GM19351 (cell line): ENCODE measurements at regions not wholly inside any gene's neighbourhood (a gene's known extent, or its start where the extent isn't known, plus 50 kb on each side); places are given as distances from the start of the nearest gene placed in this dataset.

Experiments used
- ATAC-seq: cut with Tn5 transposase; IDR thresholded peaks from one replicate; pipeline ENCODE4 v1.9.1; 2021; ENCODE audit warnings: mild to moderate bottlenecking, moderate library complexity; ENCODE audit not compliant: unreplicated experiment

DNA sequence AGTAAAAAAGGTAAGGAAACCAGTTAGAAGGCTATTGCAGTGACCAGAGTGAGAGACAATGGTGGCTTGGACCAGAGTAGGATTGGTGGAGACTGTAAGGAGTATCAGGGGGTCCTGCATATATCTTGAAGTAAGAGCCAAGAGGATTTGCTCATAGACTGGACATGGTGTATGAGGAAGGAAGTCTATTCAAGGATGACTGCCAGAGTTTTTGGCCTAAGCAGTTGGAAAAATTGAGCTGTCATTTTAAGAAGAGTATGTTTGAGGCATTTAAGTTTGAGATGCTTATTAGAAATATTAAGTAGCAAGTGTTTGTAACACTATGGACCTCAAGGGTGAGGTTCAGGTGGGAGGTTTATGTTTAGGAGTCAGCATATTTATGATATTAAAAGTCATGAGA is 596.6 kb downstream of the METTL15 start:
- ATAC-seq, result no peak

DNA sequence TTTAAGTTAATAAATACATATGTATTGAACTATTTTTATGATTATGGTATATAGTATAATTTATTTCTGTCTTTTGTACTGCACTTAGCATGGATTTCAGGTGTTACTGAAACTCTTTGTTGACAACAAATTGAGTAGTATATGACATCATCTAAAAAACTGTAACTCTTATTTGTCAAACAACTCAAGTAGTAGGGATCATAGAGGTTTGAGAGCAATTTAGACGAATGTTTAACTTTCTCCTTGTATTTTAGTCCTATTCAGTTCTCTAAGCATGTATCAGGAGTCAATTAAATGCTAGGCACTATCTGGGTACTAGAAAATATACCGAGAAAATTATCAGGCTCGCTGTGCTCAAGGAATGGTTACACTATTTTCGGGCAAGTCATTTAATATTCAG is 595.2 kb downstream of the METTL15 start:
- no peak for ATAC-seq

- no peak for ATAC-seq
These were observed 594.7 kb downstream of the METTL15 start for GRCh38 chr11:28702871-28703270.

GRCh38 chr11:28702450-28702790 is 594.2 kb downstream of the METTL15 start:
- ATAC-seq, result no peak

DNA sequence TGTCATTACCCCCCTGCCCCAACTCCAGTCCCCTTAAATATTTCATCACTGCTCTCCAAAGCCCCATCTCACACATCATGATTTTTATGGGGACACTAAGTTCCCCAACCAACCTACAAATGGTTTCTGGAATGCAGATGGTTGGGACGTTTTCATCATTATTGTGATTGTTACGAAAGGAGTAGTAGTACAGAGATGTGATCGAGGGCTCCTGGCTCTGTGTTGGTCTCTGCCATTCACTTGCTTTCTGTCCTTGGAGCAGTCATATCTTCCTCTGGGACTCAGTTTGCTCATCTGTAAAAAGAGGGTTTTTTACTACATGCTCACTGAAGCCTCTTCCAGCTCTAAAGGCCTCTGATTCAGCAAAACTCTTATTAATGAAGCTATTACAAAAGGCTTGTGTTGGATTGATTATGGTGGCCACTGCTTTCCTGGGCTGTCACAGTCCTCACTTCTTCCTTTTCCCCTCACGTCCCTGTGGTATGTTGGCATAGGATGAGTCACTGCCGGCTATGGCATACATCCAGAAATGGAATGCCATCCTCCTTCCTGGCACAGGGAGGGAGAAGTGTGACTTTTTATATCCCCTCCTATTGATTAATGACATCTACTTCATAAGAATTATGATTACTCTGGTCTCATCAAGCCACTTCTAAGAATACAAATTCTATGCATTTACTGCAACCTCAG is 593.7 kb downstream of the METTL15 start:
- ATAC-seq, result no peak

GRCh38 chr11:28699701-28700100 is 591.5 kb downstream of the METTL15 start:
- no peak for ATAC-seq

- peak; percentile 65 for ATAC-seq
These were observed 590.0 kb downstream of the METTL15 start for GRCh38 chr11:28697920-28698827.

DNA sequence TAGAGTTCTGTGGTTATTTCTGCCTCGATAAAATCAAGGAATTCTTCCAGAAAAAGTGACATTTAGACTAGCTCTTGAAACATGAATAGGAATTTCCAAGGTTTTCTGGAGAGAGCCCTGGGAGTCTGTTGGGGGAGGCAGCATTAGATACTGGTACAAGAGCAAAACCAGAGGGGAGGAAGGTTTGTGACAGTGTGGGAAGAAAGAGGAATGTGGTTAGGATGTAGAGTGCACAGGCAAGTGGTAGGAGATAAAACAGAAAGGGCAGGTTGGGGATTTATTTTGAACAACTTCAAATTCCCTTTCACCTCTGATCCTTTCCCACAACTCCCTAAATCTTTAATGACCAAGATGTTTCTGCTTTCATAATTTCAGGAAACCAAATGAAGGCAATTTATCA is 588.4 kb downstream of the METTL15 start:
- ATAC-seq, result no peak

- no peak for ATAC-seq
These were observed 582.6 kb downstream of the METTL15 start for GRCh38 chr11:28690746-28691145.

- no peak for ATAC-seq
These were observed 575.9 kb downstream of the METTL15 start for GRCh38 chr11:28684011-28684586.

DNA sequence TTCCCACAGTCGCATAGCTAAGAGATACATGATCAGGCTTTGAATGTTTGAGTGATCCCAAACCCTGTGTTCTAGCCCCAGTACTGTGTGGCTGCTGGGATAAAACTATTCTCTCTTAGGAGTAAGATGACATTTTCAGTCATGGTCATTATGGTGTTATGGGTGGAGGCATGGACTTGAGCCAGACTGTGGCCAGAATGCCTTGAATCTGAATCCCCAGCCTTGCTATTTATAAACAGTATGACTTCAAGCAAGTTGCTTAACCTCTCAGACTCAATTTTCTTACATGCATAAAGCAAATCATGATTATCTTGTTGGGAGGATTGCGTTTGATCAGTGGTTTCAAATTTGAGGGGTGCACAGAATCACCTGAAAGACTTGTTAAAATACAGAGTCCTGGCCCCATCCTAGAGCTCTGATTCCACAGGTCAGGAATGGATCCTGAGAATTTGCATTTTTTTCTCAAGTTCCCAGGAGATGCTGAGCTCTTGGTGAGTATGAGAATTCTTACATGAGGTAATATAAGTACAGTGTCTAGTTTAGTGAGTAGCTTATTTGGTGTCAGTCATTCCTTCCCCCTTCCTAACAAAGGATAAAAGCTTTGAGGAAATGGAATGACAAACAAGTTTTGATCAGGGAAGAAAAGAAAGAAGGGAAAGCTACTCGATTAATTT is 571.7 kb downstream of the METTL15 start:
- no peak for ATAC-seq

GRCh38 chr11:28677721-28678120 is 569.5 kb downstream of the METTL15 start:
- no peak for ATAC-seq

- ATAC-seq, result no peak
These were observed 567.0 kb downstream of the METTL15 start for GRCh38 chr11:28675183-28675582.

GRCh38 chr11:28674433-28675103 is 566.4 kb downstream of the METTL15 start:
- ATAC-seq, result peak; percentile 63

DNA sequence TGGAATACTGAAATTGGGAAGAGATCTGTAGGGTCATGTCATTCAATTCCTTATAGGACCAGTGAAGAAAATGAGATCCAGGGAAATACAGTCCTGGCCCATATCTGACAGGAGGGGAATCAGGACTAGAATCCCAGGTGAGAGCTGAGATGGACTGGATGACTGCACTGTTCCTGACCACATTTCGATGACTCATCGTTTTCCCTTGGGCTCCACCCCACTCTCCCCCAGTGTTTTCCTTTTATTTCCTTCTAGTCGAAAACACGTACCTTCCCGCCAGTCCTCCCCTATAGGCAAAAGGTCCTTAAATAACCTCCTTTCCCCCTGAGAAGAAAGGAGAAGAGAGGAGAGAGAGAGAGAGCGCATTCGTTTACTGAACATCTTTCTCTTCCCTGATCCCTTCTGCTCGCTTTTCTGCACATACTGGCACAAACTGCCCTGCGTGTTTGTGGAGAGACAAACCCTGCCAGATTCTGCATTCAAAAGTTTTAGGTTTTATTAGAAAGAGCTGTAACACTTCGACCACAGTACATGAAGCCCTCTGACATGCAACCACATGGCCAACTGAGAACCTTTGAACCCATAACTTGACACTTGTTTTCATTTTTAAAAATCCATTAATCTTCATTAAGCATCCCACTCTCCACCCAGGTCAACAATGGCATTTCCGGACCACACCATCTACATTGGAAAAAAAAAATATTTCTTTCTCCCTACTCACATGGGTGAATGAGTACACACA is 565.7 kb downstream of the METTL15 start:
- no peak for ATAC-seq

DNA sequence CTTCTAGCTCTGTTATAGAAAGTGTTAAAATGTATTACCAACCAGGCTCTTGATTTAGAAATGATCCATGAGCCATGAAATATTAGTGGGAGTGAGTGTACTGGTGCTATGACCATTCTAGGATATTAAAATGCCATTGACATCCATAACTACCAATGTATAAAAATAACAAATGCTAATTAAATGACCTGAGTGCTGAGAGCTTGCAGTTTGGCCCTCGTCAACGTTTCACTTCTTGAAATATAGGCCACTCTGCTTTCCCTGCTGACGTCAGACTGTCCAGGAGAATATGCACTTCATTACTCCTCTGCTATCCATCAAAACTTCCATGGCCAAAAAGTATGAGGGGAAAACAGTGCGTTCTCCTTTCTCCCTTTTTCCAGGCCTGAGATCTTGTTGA is 563.1 kb downstream of the METTL15 start:
- no peak for ATAC-seq

DNA sequence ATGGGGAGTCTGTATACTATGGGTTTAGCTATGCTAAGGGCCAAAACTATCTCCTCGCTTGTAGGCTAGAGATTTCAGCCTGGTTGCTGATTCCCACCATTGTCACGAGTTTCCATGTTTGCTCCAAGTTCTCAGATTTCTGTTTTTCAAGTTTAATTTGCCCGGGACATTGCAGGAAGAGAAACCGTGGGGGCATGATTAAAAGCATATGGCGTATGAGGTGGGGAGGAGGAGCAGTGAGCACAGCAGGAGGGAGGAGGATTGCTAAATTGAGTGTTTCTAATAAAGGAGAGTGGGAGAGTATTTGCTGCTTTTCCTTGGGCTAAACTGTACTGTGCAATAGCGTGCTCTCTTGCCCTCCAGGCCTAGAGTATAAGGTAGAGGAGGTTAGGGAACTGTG is 558.4 kb downstream of the METTL15 start:
- ATAC-seq, result no peak

DNA sequence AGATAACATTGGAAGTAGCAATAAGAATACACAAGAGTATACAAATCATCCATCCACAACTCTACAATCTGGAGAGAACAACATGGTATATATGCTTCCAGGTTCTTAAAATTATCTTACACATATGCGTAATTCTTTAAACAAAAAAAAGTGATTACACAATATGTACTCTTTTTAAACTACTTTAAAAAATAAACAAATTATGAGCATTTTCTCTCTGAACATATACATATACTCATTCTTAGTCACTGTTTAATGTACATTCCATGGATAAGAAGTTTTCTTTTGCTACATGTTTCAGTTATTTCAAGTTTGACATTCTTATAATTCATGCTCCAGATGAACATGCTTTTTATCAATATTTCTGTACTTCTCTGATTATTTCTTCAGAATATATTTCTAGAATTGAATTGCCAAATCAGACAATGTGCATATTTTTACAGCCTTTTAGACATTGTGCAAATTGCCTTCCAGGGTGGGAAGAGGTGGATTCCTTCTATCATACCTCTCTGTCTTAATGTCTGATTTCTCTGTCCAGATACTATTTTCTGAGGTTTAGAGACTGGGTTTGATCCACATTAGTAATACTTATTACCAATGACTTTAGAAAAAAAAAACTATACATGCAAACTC is 551.6 kb downstream of the METTL15 start:
- ATAC-seq, result no peak

GRCh38 chr11:28657378-28658030 is 549.3 kb downstream of the METTL15 start:
- no peak for ATAC-seq
